Activated naive CD8-positive, alpha-beta T cell treated with anti-CD3 and anti-CD28 coated beads, Interleukin-2, amount 10 ng/mL, durations not matched to agents 7 days and 5 days (primary cell): ENCODE measurements at regions not wholly inside any gene's neighbourhood (a gene's known extent, or its start where the extent isn't known, plus 50 kb on each side); places are given as distances from the start of the nearest gene placed in this dataset.

Experiments used
- ATAC-seq: fragments of 150-1000 bp; cut with Tn5 transposase; one replicate; pipeline ENCODE4 v1.10.0; 2021; ENCODE audit warnings: low read depth, moderate library complexity
- POLR2A ChIA-PET: fragments of 350-600 bp; sonication (Branson Sonifier 250); formaldehyde crosslinking; loops from one replicate; lab custom pipeline; 2021; ENCODE audit warnings: antibody characterized with exemption; lab: Charles Lee
- DNase-seq: peaks from one replicate; pipeline ENCODE4 v3.0.0; 2021
- H3K27ac Mint-ChIP-seq: one replicate; pipeline ENCODE4 v1.8.0; 2022; ENCODE audit warnings: mild to moderate bottlenecking, mixed read lengths
- H3K27me3 Mint-ChIP-seq: one replicate; pipeline ENCODE4 v1.8.0; 2022; ENCODE audit warnings: mild to moderate bottlenecking, moderate library complexity, mixed read lengths
- H3K36me3 Mint-ChIP-seq: one replicate; pipeline ENCODE4 v1.8.0; 2021; ENCODE audit warnings: mild to moderate bottlenecking, mixed read lengths
- H3K4me1 Mint-ChIP-seq: one replicate; pipeline ENCODE4 v1.8.0; 2021; ENCODE audit warnings: mixed read lengths
- H3K4me3 Mint-ChIP-seq: one replicate; pipeline ENCODE4 v1.8.0; 2022; ENCODE audit warnings: mild to moderate bottlenecking, moderate library complexity, mixed read lengths
- H3K9me3 Mint-ChIP-seq: one replicate; pipeline ENCODE4 v1.8.0; 2021; ENCODE audit warnings: mixed read lengths

DNA sequence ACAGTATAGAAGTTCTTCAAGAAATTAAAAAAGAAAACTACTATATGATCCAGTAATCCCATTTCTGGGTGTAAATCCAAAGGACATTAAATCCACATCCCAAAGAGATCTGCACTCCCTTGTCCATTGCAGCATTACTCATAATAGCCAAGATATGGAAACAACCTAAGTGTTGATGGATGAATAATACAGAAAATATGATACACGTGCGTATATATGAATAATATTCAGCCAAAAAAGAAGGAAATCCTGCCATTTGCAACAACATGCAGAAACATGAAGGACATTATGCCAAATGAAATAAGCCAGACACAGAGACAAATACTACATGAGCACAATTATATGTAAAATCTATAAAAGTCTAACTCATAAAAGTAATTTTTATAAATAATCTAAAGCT lies 306.3 kb upstream of the ANO3 start:
- H3K36me3 Mint-ChIP-seq: no peaks in the 10 kb centered on the region
- no peaks in the 10 kb centered on the region for H3K27me3 Mint-ChIP-seq
- DNase-seq: no peak
- peaks cover 4% of the 10 kb centered on the region for H3K9me3 Mint-ChIP-seq
- H3K4me3 Mint-ChIP-seq: no peak overlapping the region
- POLR2A ChIA-PET: no interaction called here
- ATAC-seq: no peak
- H3K4me1 Mint-ChIP-seq: no peaks in the 10 kb centered on the region
- no peak overlapping the region for H3K27ac Mint-ChIP-seq

DNA sequence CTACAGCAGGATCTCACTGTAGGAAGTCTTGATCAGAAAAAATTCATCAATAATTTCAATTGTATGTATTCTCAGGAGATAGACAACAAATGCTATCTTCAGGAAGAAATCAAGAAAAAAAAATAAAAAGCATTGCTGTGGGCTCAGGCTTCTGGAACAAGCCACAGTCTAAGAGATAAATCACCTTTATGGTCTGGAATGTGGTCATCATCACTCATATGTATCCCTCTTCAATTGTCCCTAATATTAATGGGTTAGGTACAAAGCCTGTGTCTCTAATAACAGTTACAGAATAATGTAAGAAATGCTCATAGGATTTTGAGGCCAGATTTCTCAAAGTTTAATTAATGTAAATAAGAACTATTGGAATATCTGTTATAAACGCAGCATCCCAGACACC lies 305.9 kb upstream of the ANO3 start:
- POLR2A ChIA-PET: no interaction called here
- no peaks in the 10 kb centered on the region for H3K4me1 Mint-ChIP-seq
- no peak overlapping the region for H3K27ac Mint-ChIP-seq
- H3K4me3 Mint-ChIP-seq: no peak overlapping the region
- H3K9me3 Mint-ChIP-seq: peaks cover 4% of the 10 kb centered on the region
- no peak for ATAC-seq
- DNase-seq: no peak
- H3K27me3 Mint-ChIP-seq: no peaks in the 10 kb centered on the region
- H3K36me3 Mint-ChIP-seq: no peaks in the 10 kb centered on the region

DNA sequence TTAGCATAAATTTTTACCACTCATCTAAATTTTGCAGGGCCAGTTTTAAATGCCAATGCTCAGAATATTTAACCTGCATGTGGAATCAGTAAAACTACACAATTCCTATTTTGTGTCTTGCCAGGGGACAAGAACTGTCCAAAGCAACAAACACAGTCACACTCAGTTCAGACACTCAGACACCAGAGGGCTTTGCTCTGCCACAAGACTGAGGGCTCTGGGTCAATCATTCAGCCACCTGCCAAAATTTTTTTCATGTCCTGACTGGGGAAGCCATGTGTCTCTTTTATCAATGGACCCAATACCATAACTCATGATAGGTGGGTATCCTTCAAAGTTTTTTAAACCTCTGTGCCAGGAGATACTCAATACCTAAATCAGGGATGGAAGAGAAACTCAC lies 304.0 kb upstream of the ANO3 start:
- Mint-ChIP-seq H3K9me3 (peaks cover 4% of the 10 kb centered on the region), H3K27ac (no peak overlapping the region), H3K4me1 (no peaks in the 10 kb centered on the region), H3K27me3 (no peaks in the 10 kb centered on the region), H3K4me3 (no peak overlapping the region), H3K36me3 (no peaks in the 10 kb centered on the region)
- ATAC-seq: no peak
- no peak for DNase-seq
- POLR2A ChIA-PET: no interaction called here

DNA sequence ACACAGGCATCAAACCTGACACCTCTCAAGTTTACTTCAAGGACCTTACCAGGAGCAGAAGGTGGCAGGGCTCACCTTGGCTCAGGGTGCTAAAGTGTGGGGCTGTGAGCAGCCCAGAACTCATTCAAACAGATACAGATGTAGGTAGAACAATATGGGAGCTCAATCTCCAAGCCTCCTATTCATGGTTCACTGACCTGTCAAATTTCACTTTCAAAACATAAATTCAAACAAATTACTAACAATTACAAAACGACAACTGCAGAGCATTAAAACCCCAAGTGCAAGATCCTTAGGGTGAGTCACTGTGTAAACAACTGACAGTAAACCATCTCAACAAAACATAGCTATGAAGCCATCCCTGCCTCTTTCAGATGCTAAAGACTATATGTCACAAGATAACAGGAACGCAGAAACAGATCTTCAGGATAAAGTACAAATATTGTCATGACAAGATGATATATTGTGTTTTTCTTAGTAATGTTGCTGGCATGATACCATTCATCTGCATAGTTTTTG lies 303.5 kb upstream of the ANO3 start:
- H3K4me3 Mint-ChIP-seq: no peak overlapping the region
- ATAC-seq (no peak), DNase-seq (no peak)
- H3K27ac Mint-ChIP-seq: no peak overlapping the region
- no peaks in the 10 kb centered on the region for H3K27me3 Mint-ChIP-seq
- POLR2A ChIA-PET: no interaction called here
- H3K36me3 Mint-ChIP-seq: no peaks in the 10 kb centered on the region
- no peaks in the 10 kb centered on the region for H3K4me1 Mint-ChIP-seq
- peaks cover 4% of the 10 kb centered on the region for H3K9me3 Mint-ChIP-seq

DNA sequence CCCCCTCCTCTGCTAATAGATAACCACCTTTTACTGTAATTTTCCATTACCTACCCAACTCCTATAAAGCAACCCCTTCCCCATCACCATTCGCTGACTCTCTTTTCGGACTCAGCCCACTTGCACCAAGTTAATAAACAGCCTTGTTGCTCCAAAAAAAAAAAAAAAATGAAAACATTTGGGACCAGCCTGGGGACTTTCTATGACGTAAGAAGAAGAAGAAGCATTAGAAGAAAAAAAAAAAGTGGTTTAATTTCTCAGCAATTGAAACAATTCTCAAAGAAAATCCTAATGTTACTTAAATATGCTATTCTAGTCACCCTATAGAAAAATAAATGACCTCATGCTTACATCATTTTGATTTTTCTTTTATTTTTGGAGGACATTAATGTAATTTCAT lies 301.5 kb upstream of the ANO3 start:
- H3K4me1 Mint-ChIP-seq: no peaks in the 10 kb centered on the region
- no peak overlapping the region for H3K27ac Mint-ChIP-seq
- DNase-seq (no peak), ATAC-seq (no peak)
- POLR2A ChIA-PET: no interaction called here
- H3K4me3 Mint-ChIP-seq: no peak overlapping the region
- H3K36me3 Mint-ChIP-seq: no peaks in the 10 kb centered on the region
- no peaks in the 10 kb centered on the region for H3K27me3 Mint-ChIP-seq
- peaks cover 4% of the 10 kb centered on the region for H3K9me3 Mint-ChIP-seq

DNA sequence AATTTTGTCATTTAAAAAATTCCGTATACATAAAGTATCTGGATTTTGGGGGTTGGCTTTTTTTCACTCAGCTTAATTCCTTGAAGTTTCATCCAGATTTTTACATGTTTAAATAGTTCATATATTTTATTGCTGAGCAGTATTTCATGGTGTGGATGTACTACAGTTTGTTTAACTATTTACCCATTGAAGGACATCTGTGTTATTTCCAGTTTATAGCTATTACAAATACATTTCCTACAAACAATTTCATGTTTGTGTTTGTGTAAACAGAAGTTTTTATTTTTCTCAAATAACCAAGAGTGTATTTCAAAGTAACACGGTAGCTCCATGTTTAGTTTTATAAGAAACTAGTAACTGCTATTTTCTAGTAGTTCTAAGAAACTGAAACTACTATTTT lies 299.7 kb upstream of the ANO3 start:
- H3K27ac Mint-ChIP-seq: no peak overlapping the region
- ATAC-seq (no peak), DNase-seq (no peak)
- no peaks in the 10 kb centered on the region for H3K27me3 Mint-ChIP-seq
- H3K4me3 Mint-ChIP-seq: no peak overlapping the region
- no peaks in the 10 kb centered on the region for H3K36me3 Mint-ChIP-seq
- no peaks in the 10 kb centered on the region for H3K4me1 Mint-ChIP-seq
- H3K9me3 Mint-ChIP-seq: peaks cover 2% of the 10 kb centered on the region
- POLR2A ChIA-PET: no interaction called here

DNA sequence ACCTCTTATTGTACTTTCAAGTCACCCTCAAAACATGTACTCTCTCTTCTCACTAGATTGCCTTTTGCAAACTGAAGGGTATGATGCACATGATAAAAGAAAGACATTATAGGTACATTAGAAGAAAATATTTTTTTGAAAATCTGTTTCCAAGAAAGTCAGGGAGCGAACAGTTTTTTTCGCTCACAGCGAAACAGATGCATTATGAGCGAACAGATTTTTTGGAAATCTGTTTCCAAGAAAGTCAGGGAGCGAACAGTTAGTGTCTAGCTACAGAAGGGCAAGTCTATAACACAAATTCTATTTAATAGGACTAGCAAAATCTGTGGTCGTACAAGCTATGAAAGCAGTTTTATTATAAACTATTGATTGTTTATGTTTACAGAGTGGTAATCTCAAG lies 296.2 kb upstream of the ANO3 start:
- H3K27ac Mint-ChIP-seq: no peak overlapping the region
- H3K27me3 Mint-ChIP-seq: no peaks in the 10 kb centered on the region
- POLR2A ChIA-PET: no interaction called here
- H3K9me3 Mint-ChIP-seq: peaks cover 3% of the 10 kb centered on the region
- no peaks in the 10 kb centered on the region for H3K36me3 Mint-ChIP-seq
- no peaks in the 10 kb centered on the region for H3K4me1 Mint-ChIP-seq
- ATAC-seq (no peak), DNase-seq (no peak)
- no peak overlapping the region for H3K4me3 Mint-ChIP-seq

DNA sequence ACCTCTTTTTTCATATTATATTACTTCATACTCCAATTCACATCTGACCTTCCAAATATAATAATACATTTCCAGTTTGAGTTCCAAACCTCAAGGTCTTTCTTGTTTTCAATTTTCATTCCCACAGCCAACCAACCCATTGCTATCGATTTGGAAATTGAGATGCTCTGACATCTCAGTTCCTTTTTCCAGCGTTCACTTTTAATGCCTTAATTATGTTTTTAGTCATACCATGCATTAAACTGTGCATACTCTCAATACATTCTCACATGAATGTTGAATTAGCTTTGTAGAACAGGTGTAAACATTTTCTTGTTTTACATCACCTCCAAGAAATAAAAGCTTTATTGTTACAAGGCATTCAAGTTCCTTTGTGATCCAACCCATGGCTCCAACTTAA lies 294.2 kb upstream of the ANO3 start:
- no peak for DNase-seq
- Mint-ChIP-seq H3K27ac (no peak overlapping the region), H3K9me3 (peaks cover 3% of the 10 kb centered on the region), H3K4me3 (no peak overlapping the region), H3K27me3 (no peaks in the 10 kb centered on the region), H3K36me3 (no peaks in the 10 kb centered on the region), H3K4me1 (no peaks in the 10 kb centered on the region)
- POLR2A ChIA-PET: no interaction called here
- ATAC-seq: no peak

DNA sequence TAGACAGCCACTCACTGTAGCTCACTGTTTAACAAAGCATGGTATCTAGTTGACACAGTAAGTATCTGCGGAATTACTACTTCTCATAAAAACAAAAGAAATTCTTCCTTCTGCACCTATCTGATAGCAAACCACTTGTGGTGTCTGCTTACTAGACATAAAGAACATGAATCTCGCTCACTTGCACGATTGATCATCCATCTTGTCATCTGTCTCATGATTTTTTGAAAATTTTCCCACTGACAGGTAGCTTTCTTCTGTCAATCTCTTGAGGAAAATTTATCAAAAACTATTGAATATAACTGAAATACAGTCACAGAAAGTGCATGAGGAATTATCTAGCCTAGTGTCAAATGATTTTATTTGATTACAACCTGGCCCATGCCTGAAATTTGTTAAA lies 291.6 kb upstream of the ANO3 start:
- no peak for DNase-seq
- ATAC-seq: no peak
- Mint-ChIP-seq H3K9me3 (peaks cover 3% of the 10 kb centered on the region), H3K4me1 (no peaks in the 10 kb centered on the region), H3K27ac (no peak overlapping the region), H3K27me3 (no peaks in the 10 kb centered on the region), H3K4me3 (no peak overlapping the region), H3K36me3 (no peaks in the 10 kb centered on the region)
- POLR2A ChIA-PET: no interaction called here

DNA sequence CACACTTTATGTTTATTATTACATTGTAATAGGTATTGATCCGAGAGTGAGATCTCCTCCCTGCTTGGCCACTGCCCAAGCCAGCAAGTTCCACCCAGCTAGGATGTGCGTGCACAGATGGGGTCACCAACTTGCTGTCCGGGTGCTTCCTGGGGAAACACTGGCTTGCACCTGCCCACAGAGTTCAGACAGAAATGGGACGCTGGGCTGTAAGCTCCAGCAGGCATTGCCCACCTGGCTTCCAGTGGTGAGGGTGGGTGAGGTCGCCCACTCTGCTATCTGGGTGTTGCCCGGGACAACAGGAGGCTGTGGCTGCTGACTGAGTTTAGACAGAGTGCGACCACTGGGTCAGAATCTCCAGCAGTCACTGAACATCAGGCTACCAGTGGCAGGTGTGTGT lies 289.8 kb upstream of the ANO3 start:
- H3K4me3 Mint-ChIP-seq: no peak overlapping the region
- H3K27me3 Mint-ChIP-seq: no peaks in the 10 kb centered on the region
- DNase-seq (no peak), ATAC-seq (no peak)
- H3K9me3 Mint-ChIP-seq: peaks cover 3% of the 10 kb centered on the region
- H3K27ac Mint-ChIP-seq: no peak overlapping the region
- POLR2A ChIA-PET: no interaction called here
- H3K36me3 Mint-ChIP-seq: no peaks in the 10 kb centered on the region
- H3K4me1 Mint-ChIP-seq: no peaks in the 10 kb centered on the region

DNA sequence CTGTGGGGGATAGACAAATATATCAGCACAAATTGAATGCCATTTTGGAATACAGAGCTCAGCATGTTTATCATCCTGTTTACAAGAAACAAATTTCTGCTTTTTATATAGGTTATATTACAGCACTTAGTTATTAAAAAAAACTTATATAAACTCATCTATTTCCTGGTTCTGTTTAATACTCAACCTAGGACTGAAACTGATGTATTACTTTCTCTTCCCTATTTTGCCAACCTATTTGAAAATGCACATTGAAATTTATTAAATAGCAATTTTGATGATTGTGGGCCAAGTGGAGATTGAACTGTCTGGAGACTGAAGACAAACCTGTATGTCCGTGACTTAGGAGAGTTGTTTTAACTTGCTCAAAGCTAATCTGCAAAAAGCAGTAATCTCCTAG lies 288.3 kb upstream of the ANO3 start:
- Mint-ChIP-seq H3K27ac (no peak overlapping the region), H3K4me3 (no peak overlapping the region), H3K9me3 (no peaks in the 10 kb centered on the region), H3K36me3 (no peaks in the 10 kb centered on the region), H3K27me3 (no peaks in the 10 kb centered on the region), H3K4me1 (no peaks in the 10 kb centered on the region)
- no peak for DNase-seq
- POLR2A ChIA-PET: no interaction called here
- no peak for ATAC-seq

DNA sequence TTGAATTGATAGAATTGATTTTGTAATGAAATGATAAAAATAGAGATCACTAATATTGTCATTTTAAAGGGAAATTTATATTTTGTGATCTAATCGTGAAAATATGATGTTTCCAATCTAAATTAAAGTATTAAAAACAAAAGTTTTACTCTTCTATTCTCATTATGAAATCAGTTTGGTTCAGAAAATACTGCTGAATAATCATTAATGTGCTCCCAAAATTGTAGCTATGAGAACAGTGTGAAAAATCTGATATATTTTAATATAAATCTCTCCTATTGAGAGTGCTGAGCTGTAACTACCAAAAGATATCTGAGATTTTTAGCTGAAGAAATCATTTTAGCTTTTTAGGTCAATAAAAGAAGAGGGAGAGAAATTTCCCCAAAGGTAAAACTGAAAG lies 287.5 kb upstream of the ANO3 start:
- no peaks in the 10 kb centered on the region for H3K4me1 Mint-ChIP-seq
- DNase-seq: no peak
- H3K4me3 Mint-ChIP-seq: no peak overlapping the region
- POLR2A ChIA-PET: no interaction called here
- no peak for ATAC-seq
- no peak overlapping the region for H3K27ac Mint-ChIP-seq
- no peaks in the 10 kb centered on the region for H3K27me3 Mint-ChIP-seq
- no peaks in the 10 kb centered on the region for H3K36me3 Mint-ChIP-seq
- H3K9me3 Mint-ChIP-seq: no peaks in the 10 kb centered on the region

DNA sequence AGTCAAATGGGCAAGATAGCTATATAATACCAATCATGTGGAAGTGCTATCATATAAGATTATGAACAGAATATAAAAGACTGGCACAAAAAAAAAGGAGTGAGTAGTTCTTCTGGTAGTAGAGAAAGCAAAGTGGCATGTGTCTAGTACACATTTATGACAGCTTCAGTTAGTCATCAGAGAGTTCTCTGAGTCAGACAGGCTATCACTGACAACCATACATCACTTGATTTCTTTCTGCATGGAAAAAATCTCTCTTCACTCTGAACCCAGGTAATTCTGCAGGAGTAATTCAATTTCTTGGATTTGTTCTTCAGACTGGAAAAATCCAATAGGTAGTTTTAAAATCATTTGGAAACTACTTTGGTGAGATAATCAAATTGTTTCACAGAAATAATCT lies 286.8 kb upstream of the ANO3 start:
- Mint-ChIP-seq H3K27ac (no peak overlapping the region), H3K4me3 (no peak overlapping the region), H3K36me3 (no peaks in the 10 kb centered on the region), H3K27me3 (no peaks in the 10 kb centered on the region), H3K9me3 (no peaks in the 10 kb centered on the region), H3K4me1 (no peaks in the 10 kb centered on the region)
- no peak for DNase-seq
- POLR2A ChIA-PET: no interaction called here
- no peak for ATAC-seq

DNA sequence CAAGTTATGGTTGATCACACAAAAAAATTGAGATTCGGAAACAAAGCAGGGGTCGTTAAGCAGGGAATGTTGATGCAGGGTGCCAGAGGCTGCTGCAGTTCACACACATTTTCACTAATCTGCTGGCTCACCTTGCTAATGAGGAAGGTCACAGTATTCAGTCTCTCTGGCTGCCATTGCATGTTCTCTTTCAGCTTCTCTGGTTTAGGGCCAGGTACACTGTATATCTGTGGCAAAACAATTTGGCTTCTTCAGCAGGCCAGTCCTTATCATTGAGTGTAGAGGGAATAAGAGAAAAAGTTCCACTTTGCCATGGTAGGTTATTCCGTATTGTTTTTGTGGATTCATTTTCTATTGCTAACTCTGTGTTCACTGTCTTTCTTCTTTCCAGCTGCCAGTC lies 283.7 kb upstream of the ANO3 start:
- Mint-ChIP-seq H3K9me3 (peaks cover 1% of the 10 kb centered on the region), H3K4me1 (no peaks in the 10 kb centered on the region), H3K27me3 (no peaks in the 10 kb centered on the region), H3K27ac (no peak overlapping the region), H3K36me3 (no peaks in the 10 kb centered on the region), H3K4me3 (no peak overlapping the region)
- POLR2A ChIA-PET: no interaction called here
- no peak for ATAC-seq
- no peak for DNase-seq

DNA sequence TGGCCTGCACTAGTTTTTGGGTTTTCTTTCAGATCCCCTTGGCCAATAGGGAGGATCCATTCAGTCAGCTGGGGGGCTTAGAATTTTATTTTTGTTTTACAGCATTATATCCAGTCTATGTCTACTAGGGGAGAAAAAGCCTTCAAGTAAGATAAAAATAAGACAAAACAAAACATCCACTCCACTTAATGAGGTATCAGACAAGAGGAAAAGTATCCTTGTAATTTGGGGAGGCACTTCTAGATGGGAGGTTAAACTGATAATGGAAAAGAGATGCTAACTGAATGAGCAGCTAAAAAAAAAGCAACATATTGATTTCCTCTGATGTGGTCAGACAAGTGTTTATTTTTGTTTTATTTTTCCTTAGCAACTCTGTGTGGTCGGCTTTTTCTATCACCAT lies 278.0 kb upstream of the ANO3 start:
- H3K27ac Mint-ChIP-seq: no peak overlapping the region
- no peak overlapping the region for H3K4me3 Mint-ChIP-seq
- no peak for ATAC-seq

More for the DNA sequence above, 278.0 kb upstream of the ANO3 start:
- peaks cover 2% of the 10 kb centered on the region for H3K9me3 Mint-ChIP-seq
- no peak for DNase-seq
- POLR2A ChIA-PET: no interaction called here
- H3K27me3 Mint-ChIP-seq: no peaks in the 10 kb centered on the region
- H3K36me3 Mint-ChIP-seq: no peaks in the 10 kb centered on the region
- no peaks in the 10 kb centered on the region for H3K4me1 Mint-ChIP-seq
